ENCODE measurements at regions not wholly inside any gene's neighbourhood (a gene's known extent, or its start where the extent isn't known, plus 50 kb on each side); places are given as distances from the start of the nearest gene placed in this dataset.

- TF ChIP-seq MYC (IDR thresholded peaks at IDR 0.05; ENCODE audit: low read depth, low read length) (no peak), CTCF (IDR thresholded peaks at IDR 0.05; ENCODE audit: low read depth, low read length) (no peak), POLR2A (IDR thresholded peaks at IDR 0.05; ENCODE audit: extremely low read depth, insufficient read length) (no peak), MAX (IDR thresholded peaks at IDR 0.05; ENCODE audit: low read depth, low read length) (no peak)
Observed at GRCh38 chr12:125198652-125199051, 133.4 kb downstream of the AACS start.
